ENCODE measurements at regions not wholly inside any gene's neighbourhood (a gene's known extent, or its start where the extent isn't known, plus 50 kb on each side); places are given as distances from the start of the nearest gene placed in this dataset.

DNA sequence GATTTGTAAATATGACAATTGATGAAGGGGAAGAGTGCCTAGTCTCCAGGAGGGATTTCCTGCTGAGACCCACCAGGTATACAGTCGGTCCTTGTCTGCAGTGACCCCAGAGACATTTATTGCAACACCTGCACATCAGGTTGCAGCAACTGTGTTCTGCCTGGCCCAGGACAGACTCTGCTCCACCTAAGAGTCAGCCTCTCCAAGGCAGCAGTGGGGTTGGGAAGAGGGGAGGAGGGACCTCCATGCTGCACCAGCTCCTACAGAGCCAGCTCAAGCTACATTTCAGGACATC lies 120.4 kb upstream of the IRF2BP2 start:
- TF ChIP-seq, protein P1, sequence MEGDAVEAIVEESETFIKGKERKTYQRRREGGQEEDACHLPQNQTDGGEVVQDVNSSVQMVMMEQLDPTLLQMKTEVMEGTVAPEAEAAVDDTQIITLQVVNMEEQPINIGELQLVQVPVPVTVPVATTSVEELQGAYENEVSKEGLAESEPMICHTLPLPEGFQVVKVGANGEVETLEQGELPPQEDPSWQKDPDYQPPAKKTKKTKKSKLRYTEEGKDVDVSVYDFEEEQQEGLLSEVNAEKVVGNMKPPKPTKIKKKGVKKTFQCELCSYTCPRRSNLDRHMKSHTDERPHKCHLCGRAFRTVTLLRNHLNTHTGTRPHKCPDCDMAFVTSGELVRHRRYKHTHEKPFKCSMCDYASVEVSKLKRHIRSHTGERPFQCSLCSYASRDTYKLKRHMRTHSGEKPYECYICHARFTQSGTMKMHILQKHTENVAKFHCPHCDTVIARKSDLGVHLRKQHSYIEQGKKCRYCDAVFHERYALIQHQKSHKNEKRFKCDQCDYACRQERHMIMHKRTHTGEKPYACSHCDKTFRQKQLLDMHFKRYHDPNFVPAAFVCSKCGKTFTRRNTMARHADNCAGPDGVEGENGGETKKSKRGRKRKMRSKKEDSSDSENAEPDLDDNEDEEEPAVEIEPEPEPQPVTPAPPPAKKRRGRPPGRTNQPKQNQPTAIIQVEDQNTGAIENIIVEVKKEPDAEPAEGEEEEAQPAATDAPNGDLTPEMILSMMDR (IDR thresholded peaks at IDR 0.05): no peak
- TF ChIP-seq POLR2A (IDR thresholded peaks at IDR 0.05): no peak
